VCaP (cell line): ENCODE measurements at regions not wholly inside any gene's neighbourhood (a gene's known extent, or its start where the extent isn't known, plus 50 kb on each side); places are given as distances from the start of the nearest gene placed in this dataset.

Source experiments
- H3K27ac ChIP-seq: fragments of 450-650 bp; 2 replicates; pipeline ENCODE4 v1.5.1; 2017
- CTCF ChIP-seq: fragments of 450-650 bp; conservative IDR thresholded peaks from 2 replicates; pipeline ENCODE4 v1.5.1; 2017; ENCODE audit warnings: mild to moderate bottlenecking, moderate library complexity

GRCh38 chr10:3336673-3337293 lies 164.2 kb upstream of the PITRM1 start:
- TF ChIP-seq CTCF, result no peak
- no peak overlapping the region for H3K27ac ChIP-seq

GRCh38 chr10:3333426-3333825 lies 160.8 kb upstream of the PITRM1 start:
- H3K27ac ChIP-seq, result no peak overlapping the region
- no peak for TF ChIP-seq CTCF

- no peak for TF ChIP-seq CTCF
- no peak overlapping the region for H3K27ac ChIP-seq
Measured at GRCh38 chr10:3331690-3332230, 159.2 kb upstream of the PITRM1 start.

GRCh38 chr10:3331187-3331586 lies 158.6 kb upstream of the PITRM1 start:
- no peak overlapping the region for H3K27ac ChIP-seq
- no peak for TF ChIP-seq CTCF

- no peak overlapping the region for H3K27ac ChIP-seq
- no peak for TF ChIP-seq CTCF
Measured at GRCh38 chr10:3330663-3331062, 158.1 kb upstream of the PITRM1 start.

- no peak overlapping the region for H3K27ac ChIP-seq
- no peak for TF ChIP-seq CTCF
Measured at GRCh38 chr10:3325954-3326750, 153.6 kb upstream of the PITRM1 start.

- TF ChIP-seq CTCF, result no peak
- H3K27ac ChIP-seq, result no peak overlapping the region
Measured at GRCh38 chr10:3324612-3325038, 152.0 kb upstream of the PITRM1 start.
